GM12875 (cell line): ENCODE measurements at regions not wholly inside any gene's neighbourhood (a gene's known extent, or its start where the extent isn't known, plus 50 kb on each side); places are given as distances from the start of the nearest gene placed in this dataset.

Experiments used
- H3K4me3 ChIP-seq: one replicate; pipeline ENCODE4 v1.5.1; 2011; ENCODE audit warnings: low read depth, low read length, control low read depth
- CTCF ChIP-seq: IDR thresholded peaks from 2 replicates; pipeline ENCODE4 v1.5.1; 2011; ENCODE audit warnings: low read depth, mild to moderate bottlenecking, control low read depth, inconsistent platforms, low read length, moderate library complexity, borderline replicate concordance; ENCODE audit not compliant: insufficient read depth

- TF ChIP-seq CTCF, result no peak
- H3K4me3 ChIP-seq, result no peak overlapping the region
Measured at GRCh38 chr16:48930951-48931553, 321.1 kb upstream of the N4BP1 start.

GRCh38 chr16:48919791-48920190 is 309.8 kb upstream of the N4BP1 start:
- H3K4me3 ChIP-seq, result no peak overlapping the region
- TF ChIP-seq CTCF, result no peak

- H3K4me3 ChIP-seq, result no peak overlapping the region
- no peak for TF ChIP-seq CTCF
Measured at GRCh38 chr16:48918520-48919258, 308.7 kb upstream of the N4BP1 start.

GRCh38 chr16:48916566-48916965 is 306.6 kb upstream of the N4BP1 start:
- TF ChIP-seq CTCF, result no peak
- no peak overlapping the region for H3K4me3 ChIP-seq

GRCh38 chr16:48914070-48914469 is 304.1 kb upstream of the N4BP1 start:
- TF ChIP-seq CTCF, result no peak
- no peak overlapping the region for H3K4me3 ChIP-seq

- TF ChIP-seq CTCF, result no peak
- H3K4me3 ChIP-seq, result no peak overlapping the region
Measured at GRCh38 chr16:48913384-48913783, 303.4 kb upstream of the N4BP1 start.

- no peak overlapping the region for H3K4me3 ChIP-seq
- TF ChIP-seq CTCF, result no peak
Measured at GRCh38 chr16:48912360-48912759, 302.4 kb upstream of the N4BP1 start.
